HG03521 (cell line): ENCODE measurements at regions not wholly inside any gene's neighbourhood (a gene's known extent, or its start where the extent isn't known, plus 50 kb on each side); places are given as distances from the start of the nearest gene placed in this dataset.

Experiments
- ATAC-seq: cut with Tn5 transposase; IDR thresholded peaks from one replicate; pipeline ENCODE4 v1.9.1; 2021; ENCODE audit warnings: mild to moderate bottlenecking, moderate library complexity; ENCODE audit not compliant: unreplicated experiment

GRCh38 chr20:60812561-60812960 lies 439.5 kb upstream of the CDH4 start:
- ATAC-seq = no peak

- ATAC-seq = no peak
Observed at GRCh38 chr20:60813066-60813465, 439.0 kb upstream of the CDH4 start.

GRCh38 chr20:60815656-60816055 lies 436.4 kb upstream of the CDH4 start:
- no peak for ATAC-seq

- ATAC-seq = no peak
Observed at GRCh38 chr20:60816901-60817300, 435.2 kb upstream of the CDH4 start.

- no peak for ATAC-seq
Observed at GRCh38 chr20:60817891-60818290, 434.2 kb upstream of the CDH4 start.

GRCh38 chr20:60819511-60819910 lies 432.6 kb upstream of the CDH4 start:
- ATAC-seq = no peak

- no peak for ATAC-seq
Observed at GRCh38 chr20:60820149-60820548, 431.9 kb upstream of the CDH4 start.

GRCh38 chr20:60820918-60821317 lies 431.1 kb upstream of the CDH4 start:
- ATAC-seq = no peak

- ATAC-seq = no peak
Observed at GRCh38 chr20:60822699-60823607, 429.1 kb upstream of the CDH4 start.

- no peak for ATAC-seq
Observed at GRCh38 chr20:60835876-60836275, 416.2 kb upstream of the CDH4 start.

- no peak for ATAC-seq
Observed at GRCh38 chr20:60837173-60837770, 414.8 kb upstream of the CDH4 start.

GRCh38 chr20:60838297-60838696 lies 413.8 kb upstream of the CDH4 start:
- no peak for ATAC-seq

- ATAC-seq = no peak
Observed at GRCh38 chr20:60840971-60841370, 411.1 kb upstream of the CDH4 start.

GRCh38 chr20:60845146-60845545 lies 406.9 kb upstream of the CDH4 start:
- no peak for ATAC-seq

- ATAC-seq = no peak
Observed at GRCh38 chr20:60851826-60852704, 400.0 kb upstream of the CDH4 start.

GRCh38 chr20:60857708-60858107 lies 394.4 kb upstream of the CDH4 start:
- ATAC-seq = no peak

- no peak for ATAC-seq
Observed at GRCh38 chr20:60862601-60863000, 389.5 kb upstream of the CDH4 start.

GRCh38 chr20:60863548-60863947 lies 388.5 kb upstream of the CDH4 start:
- no peak for ATAC-seq

- no peak for ATAC-seq
Observed at GRCh38 chr20:60867589-60867988, 384.5 kb upstream of the CDH4 start.

GRCh38 chr20:60868316-60868891 lies 383.7 kb upstream of the CDH4 start:
- no peak for ATAC-seq

- ATAC-seq = no peak
Observed at GRCh38 chr20:60869087-60869486, 383.0 kb upstream of the CDH4 start.
